NCI-H524 (cell line): ENCODE measurements at regions not wholly inside any gene's neighbourhood (a gene's known extent, or its start where the extent isn't known, plus 50 kb on each side); places are given as distances from the start of the nearest gene placed in this dataset.
"Not testable (repeated sequence)": the region's sequence is repeated elsewhere in the genome, so short reads cannot be mapped to it uniquely, and the experiment has no call there.

Source experiments
- DNase-seq, 2 experiments: peaks; one replicate each; lab custom pipeline; 2025; lab: John Stamatoyannopoulos, UW

- no peak for DNase-seq
These were observed 68.2 kb downstream of the LHX9 start for GRCh38 chr1:197985351-197985750.

- DNase-seq, result no peak
These were observed 69.6 kb downstream of the LHX9 start for GRCh38 chr1:197986817-197987216.

GRCh38 chr1:197987294-197987693, 70.1 kb downstream of the LHX9 start:
- DNase-seq, result no peak

GRCh38 chr1:197988581-197988980, 71.4 kb downstream of the LHX9 start:
- DNase-seq, result not testable (repeated sequence)

DNA sequence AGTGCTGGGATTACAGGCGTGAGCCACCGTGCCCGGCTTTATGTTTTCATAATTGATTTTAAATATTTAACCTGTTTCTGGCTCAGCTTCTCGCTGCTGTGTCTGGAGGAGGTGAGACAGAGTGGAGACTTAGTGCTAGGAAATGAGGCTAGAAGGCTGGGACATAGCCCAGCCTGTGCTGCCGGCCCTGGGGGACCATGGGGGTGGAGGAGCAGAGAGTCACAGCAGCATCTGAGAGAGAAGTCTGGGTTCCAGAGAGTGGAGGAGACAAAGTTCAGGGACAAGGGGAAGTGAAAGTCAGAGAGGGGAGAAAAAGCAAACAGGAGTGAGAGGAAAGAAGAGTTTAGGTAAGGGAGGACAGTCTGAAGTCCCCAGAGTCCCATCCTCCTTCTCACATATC, 71.9 kb downstream of the LHX9 start:
- DNase-seq, result no peak

DNA sequence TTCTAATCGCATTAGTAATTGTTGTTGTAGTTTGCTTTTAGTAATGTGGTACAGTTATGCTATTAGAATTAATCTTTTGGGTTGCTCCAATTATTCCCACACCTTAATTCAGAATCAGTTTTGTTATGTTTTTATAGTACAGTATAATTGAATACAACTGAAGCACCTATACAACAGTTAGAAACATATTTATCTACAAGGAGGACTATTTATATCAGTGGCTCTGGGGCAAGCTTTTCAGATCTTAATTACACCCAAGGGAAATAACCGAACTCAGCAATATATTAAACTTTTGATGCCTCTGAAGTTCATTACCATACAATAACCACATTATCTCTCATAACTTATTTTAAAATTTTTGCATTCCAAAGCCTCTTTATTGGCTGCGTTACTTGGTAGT, 74.4 kb downstream of the LHX9 start:
- no peak for DNase-seq

GRCh38 chr1:197994907-197995407, 77.8 kb downstream of the LHX9 start:
- no peak for DNase-seq

- no peak for DNase-seq
These were observed 78.5 kb downstream of the LHX9 start for GRCh38 chr1:197995408-197996258.

DNA sequence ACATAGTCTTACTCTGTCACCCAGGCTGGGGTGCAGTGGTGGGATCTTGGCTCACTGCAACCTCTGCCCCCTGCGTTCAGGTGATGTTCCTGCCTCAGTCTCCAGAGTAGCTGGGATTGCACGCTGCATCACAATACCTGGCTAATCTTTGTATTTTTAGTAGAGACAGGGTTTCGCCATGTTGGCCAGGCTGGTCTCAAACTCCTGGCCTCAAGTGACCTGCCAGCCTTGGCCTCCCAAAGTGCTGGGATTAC, 79.0 kb downstream of the LHX9 start:
- DNase-seq, result not testable (repeated sequence)

DNA sequence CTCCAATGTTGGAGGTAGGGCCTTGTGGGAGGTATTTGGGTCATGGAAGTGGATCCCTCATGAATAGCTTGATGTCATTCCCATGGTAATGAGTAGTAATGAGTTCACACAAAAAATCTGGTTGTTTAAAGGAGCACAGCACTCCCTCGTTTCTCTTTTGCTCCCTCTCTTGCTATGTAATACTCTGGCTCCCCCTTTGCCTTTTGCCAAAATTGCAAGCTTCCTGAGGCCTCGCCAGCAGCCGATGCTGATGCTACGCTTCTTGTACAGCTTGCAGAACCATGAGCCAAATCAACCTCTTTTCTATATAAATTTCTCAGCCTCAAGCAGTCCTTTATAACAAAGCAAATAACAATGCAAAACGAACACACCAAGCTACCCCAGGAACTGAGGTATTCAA, 80.9 kb downstream of the LHX9 start:
- no peak for DNase-seq

DNA sequence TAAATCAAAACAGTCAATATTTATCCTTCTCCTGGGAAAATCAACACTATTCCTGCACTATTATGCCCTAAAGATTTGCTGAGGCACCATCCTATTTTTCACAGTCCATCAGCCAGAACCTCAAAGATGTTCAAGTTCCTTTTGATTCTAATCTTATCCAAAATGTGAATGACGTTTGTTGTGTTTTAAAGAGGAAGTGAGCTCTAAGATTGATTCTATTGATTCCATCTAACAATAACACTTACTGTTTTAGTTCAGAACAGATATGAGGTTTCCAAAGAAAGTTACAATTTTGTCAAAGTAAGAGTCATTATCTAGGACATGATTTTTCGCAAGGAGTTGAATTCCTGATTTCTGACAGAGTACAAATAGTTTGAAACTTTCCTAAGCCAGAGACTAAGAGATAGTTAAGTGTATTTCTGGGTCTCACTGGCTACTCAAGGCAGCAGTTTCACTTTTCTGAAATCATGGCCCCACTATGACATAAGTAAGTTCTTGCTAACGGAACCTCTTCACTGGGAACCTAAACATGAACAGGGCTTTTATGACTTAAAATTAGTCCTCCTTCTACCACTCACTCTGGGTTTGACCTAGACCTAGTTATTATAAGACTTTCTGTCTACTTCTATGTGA, 84.7 kb downstream of the LHX9 start:
- DNase-seq, result no peak

- no peak for DNase-seq
These were observed 86.3 kb downstream of the LHX9 start for GRCh38 chr1:198003468-198003867.

- DNase-seq, result no peak
These were observed 89.8 kb downstream of the LHX9 start for GRCh38 chr1:198007011-198007410.

GRCh38 chr1:198007687-198008607, 90.8 kb downstream of the LHX9 start:
- no peak for DNase-seq

DNA sequence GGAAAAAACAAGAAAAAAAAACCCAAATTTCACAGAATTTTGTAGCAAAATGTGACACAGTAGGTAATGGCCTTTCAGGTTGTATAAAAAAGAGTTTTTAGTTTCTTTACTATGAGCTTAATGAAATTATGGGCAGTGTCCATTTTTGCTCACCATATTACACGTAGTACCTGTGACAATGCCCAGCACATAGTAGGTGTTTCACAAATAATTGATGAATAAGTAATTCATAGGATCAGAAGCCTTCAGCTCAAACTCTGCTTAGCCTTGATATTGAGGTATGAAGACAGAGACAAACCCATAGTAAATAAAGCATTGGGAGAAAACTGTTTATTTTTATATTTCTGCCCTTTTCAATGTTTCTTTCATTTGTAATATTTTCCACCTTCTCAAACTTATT, 97.2 kb downstream of the LHX9 start:
- DNase-seq, result no peak

DNA sequence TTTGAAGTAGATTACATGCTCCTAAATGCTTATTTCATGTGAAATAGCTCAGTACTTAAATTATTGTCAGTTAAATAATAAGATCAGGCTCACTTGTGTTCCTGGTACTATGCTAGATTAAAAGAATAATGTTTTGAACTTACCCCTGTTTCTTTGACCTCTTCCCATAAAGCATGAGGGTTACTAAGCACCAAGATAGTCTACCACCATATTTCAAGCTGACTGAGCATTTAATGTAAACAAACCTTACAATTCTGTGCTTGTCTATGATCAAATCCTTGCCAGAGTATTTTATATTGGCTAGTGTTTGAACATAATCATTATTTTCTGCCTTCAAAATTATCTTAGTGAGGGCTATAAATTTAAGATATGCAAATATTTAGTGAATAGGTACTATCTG, 98.1 kb downstream of the LHX9 start:
- no peak for DNase-seq

DNA sequence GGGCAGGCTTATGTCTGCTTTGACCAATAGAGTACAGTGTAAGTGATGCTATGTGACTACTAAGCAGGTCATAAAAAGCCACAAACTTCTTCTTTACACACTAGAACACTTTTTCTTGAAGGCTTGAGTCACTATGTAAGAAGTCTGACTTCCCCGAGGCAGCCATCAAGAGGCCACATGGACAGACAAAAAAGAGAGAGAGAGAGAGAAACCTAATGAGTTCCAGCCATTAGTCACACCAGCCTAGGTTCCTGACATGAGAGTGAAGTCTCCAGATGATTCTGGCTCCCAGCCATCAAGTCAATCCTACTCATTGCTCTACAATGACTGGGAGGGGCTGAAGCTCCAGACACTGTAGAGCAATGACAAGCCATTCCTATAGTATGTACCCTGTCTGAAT, 101.4 kb downstream of the LHX9 start:
- DNase-seq, result no peak

DNA sequence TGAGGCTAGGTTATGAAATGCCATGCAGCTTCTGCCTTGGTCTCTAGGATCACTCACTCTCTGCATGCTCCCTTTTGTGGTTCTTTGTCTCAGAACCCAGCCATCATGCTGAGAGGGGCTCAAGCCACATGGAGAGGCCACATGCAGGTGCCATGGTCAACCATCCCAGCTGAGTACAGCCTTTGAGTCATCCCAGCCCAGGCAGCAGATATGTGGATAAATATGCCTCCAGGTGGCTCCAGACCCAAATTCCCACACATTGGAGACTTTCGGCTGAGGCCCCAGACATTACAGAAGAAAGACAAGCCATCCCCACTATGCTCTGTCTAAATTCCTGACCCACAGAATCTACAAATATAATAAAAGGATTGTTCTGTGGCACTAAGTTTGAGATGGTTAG, 102.0 kb downstream of the LHX9 start:
- no peak for DNase-seq

- no peak for DNase-seq
These were observed 107.2 kb downstream of the LHX9 start for GRCh38 chr1:198024336-198024735.

- no peak for DNase-seq
These were observed 107.6 kb downstream of the LHX9 start for GRCh38 chr1:198024782-198025181.

- no peak for DNase-seq
These were observed 113.5 kb downstream of the LHX9 start for GRCh38 chr1:198030682-198031081.

DNA sequence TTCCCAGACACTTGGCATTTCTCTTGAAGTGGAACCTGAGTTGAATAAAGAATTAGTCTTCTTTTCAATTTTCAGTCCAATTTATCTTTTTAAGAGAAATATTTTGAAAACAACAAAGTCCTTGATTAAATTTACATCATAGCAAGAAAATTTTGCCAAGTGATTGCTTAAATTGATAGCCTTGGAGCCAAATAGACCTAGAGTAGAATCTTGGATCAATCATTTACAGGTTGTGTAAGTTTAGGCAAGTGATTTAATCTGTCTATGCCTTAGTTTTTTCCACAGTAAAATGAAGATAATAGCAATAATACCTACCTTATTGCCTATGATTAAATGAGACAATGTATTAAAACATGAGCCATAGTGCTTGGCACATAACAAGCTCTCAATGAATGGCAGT, 113.9 kb downstream of the LHX9 start:
- DNase-seq, result no peak

DNA sequence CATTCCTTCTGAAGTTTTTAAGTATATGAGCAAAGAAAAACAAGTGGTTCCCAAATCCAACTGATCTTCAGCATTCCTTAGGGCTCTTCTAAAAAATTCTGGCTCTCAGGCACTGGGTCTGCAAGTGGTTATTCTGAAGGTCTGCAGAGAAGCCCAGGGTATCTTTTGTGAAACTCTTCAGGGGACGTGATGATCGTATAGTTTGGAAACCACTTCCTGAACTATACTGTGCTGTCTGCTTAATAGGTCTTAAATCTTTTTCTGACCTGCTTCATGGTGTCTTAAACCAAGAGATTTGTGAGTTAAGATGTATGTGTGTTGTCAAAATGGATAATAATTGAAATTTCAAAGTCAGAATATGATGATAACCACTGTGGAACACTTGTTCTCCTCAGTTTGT, 115.5 kb downstream of the LHX9 start:
- no peak for DNase-seq
